Activated CD8-positive, alpha-beta memory T cell treated with anti-CD3 and anti-CD28 coated beads for 36 hours (primary cell): ENCODE measurements at regions not wholly inside any gene's neighbourhood (a gene's known extent, or its start where the extent isn't known, plus 50 kb on each side); places are given as distances from the start of the nearest gene placed in this dataset.

Experiments
- CTCF ChIA-PET: fragments of 350-600 bp; sonication (Branson Sonifier 250); formaldehyde crosslinking; loops from one replicate; lab custom pipeline; 2021; ENCODE audit warnings: antibody characterized with exemption; lab: Charles Lee
- POLR2A ChIA-PET: fragments of 350-600 bp; sonication (Branson Sonifier 250); formaldehyde crosslinking; loops from one replicate; lab custom pipeline; 2021; ENCODE audit warnings: antibody characterized with exemption; lab: Charles Lee

DNA sequence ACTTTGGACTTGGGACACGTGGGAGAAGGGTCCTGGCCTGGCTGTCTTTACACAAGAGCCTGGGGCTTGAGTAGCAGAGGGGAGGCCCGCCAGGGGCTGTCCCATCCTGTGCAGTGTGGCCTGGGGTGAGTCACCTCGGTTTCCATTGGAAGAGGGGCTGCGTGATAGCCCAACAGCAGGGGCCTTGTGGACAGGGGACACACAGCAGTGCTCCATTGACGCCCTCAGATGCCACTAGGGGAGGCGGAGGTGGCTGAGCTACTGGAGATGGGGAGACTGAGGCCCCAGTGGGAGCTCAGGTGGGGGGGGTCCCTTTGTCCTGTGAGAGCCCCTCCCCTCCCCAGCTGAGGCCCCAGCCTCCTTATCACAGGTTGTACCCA is 50.0 kb upstream of the RNU6ATAC start:
- ChIA-PET CTCF (no interaction called here), POLR2A (no interaction called here)

DNA sequence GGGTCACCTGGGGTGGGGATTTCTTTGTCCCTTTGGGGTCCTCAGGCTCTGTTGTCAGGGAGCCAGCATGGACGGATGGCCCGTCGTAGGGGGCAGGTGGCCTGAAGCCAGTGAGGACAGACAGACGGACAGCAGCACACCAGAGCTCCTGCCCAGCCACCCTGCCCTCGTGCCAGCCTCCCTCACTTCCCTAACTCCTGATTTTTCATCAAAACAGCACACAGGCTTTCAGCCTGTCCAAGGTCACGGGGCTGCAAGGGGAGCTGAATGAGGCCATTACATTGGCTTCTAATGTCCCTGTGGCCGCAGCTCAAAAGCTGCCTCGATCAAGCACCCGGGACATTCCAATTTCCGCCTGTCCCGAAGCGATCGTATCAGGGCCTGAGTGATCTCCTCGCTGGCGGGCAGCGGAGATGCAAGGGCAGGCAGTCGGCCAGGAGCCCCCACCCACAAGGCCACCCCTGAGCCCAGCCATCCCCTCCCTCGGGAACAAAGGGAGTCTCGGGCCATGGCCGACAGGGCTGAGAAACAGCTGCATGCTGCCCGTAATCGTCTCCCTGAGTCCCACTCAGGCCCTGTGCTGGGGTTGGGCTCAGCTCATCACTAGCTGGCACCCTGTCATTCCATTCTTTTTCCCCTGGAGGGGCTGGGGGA is 50.5 kb upstream of the RNU6ATAC start:
- CTCF ChIA-PET: interaction anchor here (0.8 kb wide), 1 partner anchor 44 kb away, joined by 3 read pairs; no protein-coding TSS in a partner anchor
- POLR2A ChIA-PET: no interaction called here

DNA sequence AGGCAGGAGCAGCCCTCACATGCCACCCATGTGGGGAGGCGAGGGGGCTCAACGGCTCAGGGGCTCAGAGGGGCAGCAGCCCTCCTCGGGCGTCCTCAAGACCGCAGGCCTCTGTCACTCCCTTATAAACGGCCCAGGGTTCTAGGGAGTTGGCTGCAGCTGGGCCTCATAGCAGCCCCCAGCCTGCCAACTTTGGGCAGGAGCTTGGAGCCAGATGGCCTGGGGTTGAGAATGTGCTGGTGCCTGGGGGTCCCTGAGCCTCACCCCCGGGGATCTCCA is 51.0 kb upstream of the RNU6ATAC start:
- ChIA-PET CTCF (interaction anchor here (0.8 kb wide), 1 partner anchor 44 kb away, joined by 3 read pairs; no protein-coding TSS in a partner anchor), POLR2A (no interaction called here)

DNA sequence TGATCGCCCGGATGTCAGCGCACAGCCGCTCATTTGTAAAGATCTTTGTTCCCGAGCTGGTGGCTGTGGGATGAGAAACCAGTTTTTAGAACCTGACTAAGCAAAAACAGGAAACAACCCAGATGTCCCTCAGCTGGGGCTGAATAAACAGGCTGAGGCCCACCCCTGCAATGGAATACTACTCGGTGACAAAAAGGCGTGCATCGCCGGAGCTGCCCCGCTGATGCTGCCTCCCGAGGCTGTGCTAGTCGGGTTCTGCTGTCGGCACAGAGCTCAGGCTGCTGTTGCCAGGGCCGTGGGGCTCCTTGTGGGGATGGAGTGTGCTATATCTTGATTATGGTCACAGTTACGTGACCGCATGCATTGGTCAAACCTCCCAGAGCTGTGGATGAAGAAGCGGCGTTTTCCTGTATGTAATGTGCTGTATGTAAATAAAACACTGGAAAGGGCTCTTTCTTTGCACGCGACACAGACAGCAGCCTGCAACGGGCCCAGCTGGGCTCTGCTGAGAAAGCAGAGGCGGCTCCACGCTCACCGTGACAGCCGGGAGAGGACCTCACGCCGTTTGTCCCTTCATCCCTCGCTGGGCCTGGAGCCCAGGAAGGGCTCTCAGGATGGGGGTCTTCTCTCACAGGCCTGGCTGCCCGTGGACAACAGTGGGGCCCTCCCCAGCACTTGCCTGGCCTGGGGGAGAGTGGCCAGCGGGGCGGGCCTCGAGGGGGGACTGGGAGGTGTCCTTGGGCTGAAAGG is 51.5 kb upstream of the RNU6ATAC start:
- ChIA-PET POLR2A (no interaction called here), CTCF (interaction anchor here (0.8 kb wide), 1 partner anchor 45 kb away, joined by 3 read pairs; no protein-coding TSS in a partner anchor)

DNA sequence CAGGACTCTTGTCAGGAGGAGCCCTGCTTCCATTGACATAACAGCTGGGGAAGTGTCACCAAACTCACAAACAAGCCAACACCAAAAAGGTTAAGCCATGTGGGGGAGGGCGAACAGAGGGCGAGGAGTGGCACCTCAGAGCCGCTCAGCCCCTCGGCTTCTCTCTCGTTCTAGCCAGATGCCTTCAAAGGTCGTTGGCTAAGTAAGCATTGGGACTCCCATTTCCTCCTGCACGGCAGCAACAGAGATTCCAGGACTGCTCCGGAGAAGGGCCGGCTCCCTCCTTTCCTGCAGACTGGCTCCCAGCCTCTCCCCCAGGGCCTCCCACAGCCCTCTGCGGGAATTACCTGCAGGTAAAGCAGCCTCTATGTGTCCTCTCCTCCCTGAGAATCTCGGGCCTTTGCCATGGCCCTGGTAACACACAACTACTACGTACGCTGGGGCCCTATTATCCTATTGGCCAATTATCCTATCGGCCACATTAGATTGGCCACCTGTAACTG is 52.1 kb upstream of the RNU6ATAC start:
- CTCF ChIA-PET: interaction anchor here (0.9 kb wide), 1 partner anchor 227 kb away, joined by 3 read pairs; no protein-coding TSS in a partner anchor
- POLR2A ChIA-PET: no interaction called here

DNA sequence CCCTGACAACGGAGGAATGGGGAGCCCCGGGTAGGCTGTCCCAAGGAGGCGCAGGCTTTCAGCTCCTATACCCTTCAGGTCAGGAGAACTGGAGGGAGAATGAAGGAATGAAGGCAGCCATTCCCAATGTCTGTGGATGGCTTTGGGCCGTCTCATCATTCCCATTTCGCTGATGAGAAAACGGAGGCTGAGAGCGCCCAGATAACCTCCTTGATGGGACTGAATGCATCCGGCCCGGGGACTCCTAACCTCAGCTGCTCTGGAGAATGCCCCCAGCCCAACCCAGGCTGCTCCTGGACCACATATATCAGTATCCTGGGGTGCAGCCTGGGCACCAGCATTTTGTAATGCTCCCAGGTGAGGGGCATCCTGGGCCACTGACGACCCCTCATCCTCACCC is 52.6 kb upstream of the RNU6ATAC start:
- ChIA-PET POLR2A (no interaction called here), CTCF (interaction anchor here (0.9 kb wide), 1 partner anchor 226 kb away, joined by 3 read pairs; no protein-coding TSS in a partner anchor)

DNA sequence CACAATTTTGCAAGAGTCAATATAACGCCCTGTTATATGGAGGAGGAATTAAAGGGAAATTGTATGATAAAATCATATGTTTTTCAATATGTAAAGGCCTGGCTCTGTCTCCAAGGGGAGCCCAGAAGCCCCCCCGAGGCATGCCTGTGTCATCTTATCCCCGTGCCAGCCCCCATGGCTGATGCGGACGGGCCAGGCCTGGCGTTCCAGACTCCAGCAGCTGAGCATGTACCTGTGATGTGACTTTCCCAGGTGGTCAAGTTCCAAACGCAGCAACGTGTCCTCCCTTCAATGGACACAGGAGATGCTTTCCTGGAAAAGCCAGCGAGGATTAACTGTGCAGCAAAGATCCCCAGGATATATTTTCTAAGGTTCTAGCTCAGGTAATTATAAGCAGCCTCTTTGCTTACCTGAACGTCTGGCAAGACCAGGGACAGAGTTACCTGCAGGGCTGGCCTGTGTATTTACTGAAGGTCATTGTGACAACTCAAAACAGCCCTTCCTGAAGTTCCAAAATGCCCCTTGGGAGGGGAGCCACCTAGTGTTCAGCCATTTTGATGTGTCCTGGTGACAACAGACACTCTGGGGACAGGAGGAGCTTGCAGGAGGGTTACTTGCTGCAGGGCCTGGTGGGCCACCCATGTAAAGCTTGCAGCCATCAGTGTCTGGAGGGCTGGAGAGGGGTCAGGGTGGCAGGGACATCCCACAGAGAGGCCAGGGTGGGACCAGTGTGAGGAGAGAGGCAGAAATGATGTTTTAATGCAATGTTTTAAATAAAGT is 53.3 kb upstream of the RNU6ATAC start:
- POLR2A ChIA-PET: no interaction called here

DNA sequence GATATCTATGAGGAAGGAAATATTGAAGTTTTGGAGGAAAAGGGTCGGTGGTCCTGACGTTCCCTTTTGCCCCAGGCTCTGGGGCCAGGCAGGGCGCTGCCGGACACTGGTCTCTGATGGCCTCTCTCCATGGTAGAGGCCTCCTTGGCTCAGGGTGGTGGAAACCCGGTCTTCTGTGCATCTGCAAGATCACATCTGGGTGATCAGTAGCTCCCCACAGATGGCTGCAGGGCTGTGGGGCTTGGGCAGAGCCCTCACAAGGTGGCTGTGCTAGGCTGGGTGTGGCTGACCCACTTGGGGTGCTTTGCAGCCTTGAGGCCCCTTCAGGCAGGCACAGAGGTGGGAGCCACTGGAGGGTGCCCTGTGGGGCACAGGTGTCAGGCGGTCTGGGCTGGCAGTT is 53.9 kb upstream of the RNU6ATAC start:
- ChIA-PET POLR2A (no interaction called here), CTCF (interaction anchor here (0.7 kb wide), 1 partner anchor 232 kb away, joined by 3 read pairs; no protein-coding TSS in a partner anchor)

More for the DNA sequence above, 53.3 kb upstream of the RNU6ATAC start:
- CTCF ChIA-PET: interaction anchor here (0.9 kb wide), 1 partner anchor 225 kb away, joined by 3 read pairs; no protein-coding TSS in a partner anchor

DNA sequence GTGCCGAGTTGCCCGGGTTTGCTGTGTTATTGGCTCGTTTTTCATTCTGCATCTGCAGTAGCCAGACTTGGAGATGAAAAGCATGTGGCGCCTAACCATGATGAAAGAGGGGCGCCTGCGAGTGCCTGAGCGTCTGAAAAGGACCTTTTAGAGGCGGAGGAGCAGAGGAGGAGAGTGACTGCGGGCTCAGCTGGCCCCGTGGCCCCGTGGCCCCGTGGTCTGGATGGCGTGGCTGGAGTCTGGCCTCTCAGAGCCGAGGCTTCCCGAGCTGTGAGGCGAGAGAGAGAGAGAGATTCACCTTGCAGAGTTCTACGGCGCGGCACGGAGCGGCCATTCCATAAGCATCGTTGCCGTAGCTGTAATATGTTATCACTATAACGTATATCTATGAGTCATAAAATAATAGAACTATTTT is 55.3 kb upstream of the RNU6ATAC start:
- ChIA-PET CTCF (no interaction called here), POLR2A (no interaction called here)

DNA sequence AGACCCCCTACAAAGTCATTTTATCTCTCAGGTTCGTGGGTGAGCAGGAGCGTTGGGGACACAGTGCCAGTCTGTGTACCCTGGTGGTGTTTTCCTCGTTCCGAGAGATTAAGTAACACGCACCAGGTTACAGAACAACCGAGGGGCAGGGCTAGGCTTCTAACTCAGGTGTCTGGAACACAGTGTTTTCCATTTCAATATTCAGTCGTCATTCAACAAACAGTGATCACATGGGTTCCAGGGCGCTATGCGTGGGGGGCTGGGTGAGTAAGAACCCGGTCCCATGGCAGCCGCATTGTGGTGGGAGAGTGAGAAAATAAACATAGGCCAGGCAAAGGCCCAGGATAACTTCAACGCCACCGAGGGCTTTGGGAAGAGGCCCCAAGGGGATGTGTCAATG is 55.9 kb upstream of the RNU6ATAC start:
- ChIA-PET POLR2A (no interaction called here), CTCF (no interaction called here)

DNA sequence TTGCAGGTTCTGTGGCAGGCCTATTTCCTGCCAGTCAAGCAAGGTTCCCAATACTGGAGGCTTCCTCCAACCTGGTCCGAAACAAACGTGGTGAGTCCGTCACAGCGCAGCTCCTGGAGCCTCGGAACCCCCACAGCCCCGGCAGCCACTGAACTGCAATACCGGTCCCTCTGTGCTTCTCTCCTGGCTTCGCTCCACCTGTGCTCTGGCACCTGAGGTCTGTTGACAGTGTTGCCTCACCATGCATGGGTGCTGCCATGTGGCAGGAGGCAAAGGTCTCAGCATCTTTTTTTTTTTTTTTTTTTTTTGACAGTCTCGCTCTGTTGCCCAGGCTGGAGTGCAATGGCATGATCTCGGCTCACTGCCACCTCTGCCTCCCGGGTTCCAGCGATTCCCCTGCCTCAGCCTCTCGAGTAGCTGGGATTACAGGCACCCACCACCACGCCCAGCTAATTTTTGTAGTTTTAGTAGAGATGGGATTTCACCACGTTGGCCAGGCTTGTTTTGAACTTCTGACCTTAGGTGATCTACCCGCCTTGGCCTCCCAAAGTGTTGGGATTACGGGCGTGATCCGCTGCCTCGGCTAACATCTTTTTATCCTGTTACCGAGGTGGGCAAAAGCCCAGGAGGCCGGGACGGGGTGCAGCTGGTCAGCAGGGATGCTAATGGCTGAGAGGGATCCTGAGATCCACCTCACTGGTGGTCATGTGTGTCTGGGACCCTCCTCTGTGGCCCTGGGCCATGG is 57.1 kb upstream of the RNU6ATAC start:
- CTCF ChIA-PET: no interaction called here
- POLR2A ChIA-PET: no interaction called here

DNA sequence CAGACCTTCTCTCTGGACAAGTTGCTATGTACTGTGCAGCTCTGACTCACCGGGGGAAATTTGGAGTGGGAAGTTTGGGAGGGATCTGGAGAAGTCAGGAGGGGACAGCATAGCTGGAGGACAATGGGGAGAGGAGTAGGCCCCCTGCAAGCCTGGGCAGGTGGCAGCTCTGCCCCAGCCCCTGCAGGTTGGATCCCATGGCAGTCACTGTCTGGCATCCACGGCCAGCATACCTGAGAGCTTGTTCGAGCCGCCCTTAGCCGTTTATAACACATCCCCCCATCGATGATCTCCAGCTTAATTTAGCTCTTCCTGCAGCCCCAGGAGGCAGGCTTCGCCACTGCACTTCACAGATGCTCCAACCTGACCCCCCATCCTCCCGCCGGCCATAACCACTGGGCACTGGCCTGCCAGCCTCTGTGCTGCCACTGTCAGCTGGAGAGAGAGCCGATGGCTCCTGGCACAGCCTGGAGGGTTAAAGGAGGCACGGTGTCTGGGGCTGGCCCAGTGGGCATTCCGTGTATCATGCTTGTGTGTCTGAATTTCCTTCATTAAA is 57.7 kb upstream of the RNU6ATAC start:
- POLR2A ChIA-PET: no interaction called here
- CTCF ChIA-PET: no interaction called here

DNA sequence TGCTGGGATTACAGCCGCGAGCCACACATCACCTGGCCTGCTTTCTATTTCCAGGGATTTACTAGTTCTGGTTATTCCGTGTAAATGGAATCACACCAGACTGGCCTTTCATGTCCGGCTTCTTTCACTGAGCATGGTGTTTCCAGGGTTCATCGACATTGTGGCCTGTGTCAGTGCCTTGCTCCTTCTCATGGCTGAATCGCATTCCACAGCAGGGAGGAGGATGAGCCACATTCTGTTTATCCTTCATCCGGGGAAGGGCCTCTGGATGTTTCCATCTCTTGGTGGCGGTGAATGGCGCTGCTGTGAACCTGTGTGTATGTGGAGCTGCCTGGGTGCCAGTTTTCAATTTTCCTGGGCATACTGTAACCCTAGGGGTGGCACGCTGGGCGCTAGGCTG is 58.7 kb upstream of the RNU6ATAC start:
- ChIA-PET POLR2A (no interaction called here), CTCF (no interaction called here)

DNA sequence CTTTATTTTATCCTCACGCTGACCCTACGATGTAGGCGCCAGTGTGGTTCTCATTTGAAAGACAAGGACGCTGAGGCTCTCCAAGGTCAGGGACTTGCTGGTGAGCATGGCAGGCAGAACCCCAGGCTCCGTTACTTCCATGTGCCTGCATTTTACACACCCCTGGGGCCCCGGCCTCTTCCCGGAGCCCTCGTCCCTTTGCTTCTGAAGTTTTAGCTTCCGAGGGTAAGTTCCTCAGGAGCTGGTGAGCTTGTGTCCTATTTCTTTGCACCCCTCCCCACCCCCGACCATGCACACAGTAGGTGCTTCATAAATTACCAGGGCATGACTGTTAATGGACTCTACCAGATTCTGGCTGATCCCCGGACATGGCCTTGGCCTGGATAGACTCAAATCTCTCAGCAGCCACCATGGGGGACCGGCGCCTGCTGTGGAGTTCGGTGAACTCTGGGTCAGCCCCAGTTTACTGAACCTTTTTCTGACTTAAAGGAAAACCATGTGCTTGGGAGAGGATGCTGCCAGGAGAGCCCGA is 59.3 kb upstream of the RNU6ATAC start:
- ChIA-PET POLR2A (no interaction called here), CTCF (no interaction called here)

DNA sequence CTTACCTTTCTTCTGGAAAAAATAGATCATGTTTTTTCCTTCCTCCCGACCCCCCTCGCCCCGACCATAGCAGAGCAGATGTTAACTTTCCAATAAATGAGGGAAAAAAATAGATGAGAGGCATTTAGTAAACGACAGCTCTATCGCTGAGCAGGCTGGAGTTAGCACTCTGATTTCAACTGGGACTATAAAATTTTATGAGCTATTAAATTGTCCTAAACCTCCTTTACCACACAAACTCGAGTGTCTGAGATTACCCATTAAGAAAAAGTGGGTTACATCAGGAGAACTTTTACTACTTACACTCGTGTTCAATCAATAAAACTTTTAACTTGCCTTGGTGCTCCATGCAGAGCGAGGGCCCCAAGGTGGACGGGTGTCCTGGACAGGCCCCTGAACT is 59.8 kb upstream of the RNU6ATAC start:
- CTCF ChIA-PET: no interaction called here
- POLR2A ChIA-PET: no interaction called here

DNA sequence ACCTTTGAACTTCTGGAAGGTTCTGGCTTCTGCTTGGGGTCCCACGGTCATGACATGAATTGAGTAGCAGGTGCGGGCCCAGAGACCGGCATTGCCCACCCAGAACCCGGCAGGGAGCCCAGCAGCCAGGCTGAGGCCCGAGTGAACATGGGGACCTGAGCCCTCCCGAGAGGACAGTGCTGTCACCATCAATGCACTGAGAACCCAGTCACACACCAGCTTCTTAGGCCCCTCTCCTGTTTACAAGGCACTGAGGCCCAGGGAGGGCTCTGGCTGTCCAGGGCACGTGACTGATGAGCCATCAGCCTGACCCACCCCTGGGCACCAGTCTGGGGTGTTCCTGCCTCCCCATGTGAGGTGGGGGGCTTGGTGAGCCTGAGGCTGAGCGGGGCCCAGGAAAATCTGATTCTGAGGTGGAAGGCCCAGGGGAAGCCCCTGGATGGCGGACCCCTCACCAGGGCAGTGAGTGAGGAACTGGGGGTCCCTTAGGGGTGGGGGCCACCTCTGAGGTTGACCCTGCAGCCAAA is 60.3 kb upstream of the RNU6ATAC start:
- CTCF ChIA-PET: no interaction called here
- POLR2A ChIA-PET: no interaction called here

DNA sequence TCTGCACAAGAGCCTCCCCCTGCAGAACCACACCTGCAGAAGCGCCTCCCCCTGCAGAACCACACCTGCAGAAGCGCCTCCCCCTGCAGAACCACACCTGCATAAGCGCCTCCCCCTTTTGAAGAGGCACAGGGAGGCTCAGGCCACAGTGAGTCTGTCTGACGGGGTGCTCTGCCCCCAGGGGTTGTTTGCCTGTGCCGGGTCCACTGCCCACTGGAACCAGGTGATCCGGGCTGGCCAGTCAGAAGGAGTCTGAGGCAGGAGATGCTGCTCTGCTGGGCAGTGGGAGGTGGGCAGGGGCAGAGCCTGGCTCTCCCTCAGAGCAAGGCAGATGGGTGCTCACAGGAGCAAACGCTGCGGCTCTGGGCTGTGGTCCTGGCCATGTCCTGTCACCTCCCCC is 60.8 kb upstream of the RNU6ATAC start:
- POLR2A ChIA-PET: no interaction called here
- CTCF ChIA-PET: no interaction called here

DNA sequence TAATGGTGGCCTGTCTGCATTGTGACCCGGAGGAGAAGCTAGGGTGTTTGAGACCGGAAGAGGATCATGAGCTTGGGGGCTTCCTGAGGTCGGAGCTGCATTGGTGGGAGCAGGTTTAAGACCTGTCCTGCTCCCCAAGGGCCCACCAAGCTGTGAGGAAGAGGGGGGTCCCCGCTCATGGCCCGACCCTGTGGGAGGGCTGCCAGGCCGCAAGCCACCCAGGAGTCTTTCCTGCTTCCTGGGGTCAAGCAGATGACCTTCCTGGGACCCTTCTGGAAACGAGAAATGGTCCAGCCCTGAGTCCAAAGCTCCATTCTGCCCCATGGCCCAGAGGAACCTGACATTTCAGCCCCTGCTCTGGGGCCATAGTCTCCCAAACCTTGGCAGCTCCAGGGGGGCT is 61.5 kb upstream of the RNU6ATAC start:
- POLR2A ChIA-PET: no interaction called here
- CTCF ChIA-PET: interaction anchor here (0.8 to 1.0 kb wide), 2 partner anchors 25 to 224 kb away, joined by 3 to 4 read pairs; no protein-coding TSS in a partner anchor
